ENCODE measurements at regions not wholly inside any gene's neighbourhood (a gene's known extent, or its start where the extent isn't known, plus 50 kb on each side); places are given as distances from the start of the nearest gene placed in this dataset.

GRCh38 chr3:5898106-5898505 is 710.6 kb downstream of the EDEM1 start:
- TF ChIP-seq SMC3 (IDR thresholded peaks at IDR 0.05) (no peak), POLR2A (IDR thresholded peaks at IDR 0.05; ENCODE audit: low read length) (no peak), MAX (IDR thresholded peaks at IDR 0.05) (no peak), CTCF (IDR thresholded peaks at IDR 0.05) (no peak)

Data from A549 (cell line).